Muscle of back (tissue), 3 donors: ENCODE measurements at regions not wholly inside any gene's neighbourhood (a gene's known extent, or its start where the extent isn't known, plus 50 kb on each side); places are given as distances from the start of the nearest gene placed in this dataset.

ENCODE experiments used
- DNase-seq, 3 donors: peaks; one replicate each; pipeline versions ENCODE4 v3.0.0 to v3.0.0-alpha.2; 2013

DNA sequence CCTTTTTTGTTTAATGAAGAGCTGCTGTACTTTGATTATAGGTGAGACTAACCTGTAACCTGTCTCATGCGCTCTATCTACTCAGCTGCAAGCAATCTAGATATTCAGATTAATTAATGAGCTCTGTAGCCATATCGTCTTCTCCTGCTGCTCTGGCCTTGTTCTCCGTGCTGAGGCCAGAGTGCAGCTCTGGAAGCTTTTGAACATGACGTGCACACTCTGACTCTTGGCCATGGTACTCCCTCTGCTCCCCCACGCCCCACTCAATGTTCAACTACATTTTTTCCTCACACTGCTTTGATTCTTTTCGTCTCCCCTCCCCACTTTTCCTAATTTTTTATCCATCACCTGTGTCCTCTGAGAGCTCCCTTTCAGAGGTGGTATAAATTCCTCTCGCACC is 751.8 kb downstream of the FGF9 start:
- DNase-seq = no peak

DNA sequence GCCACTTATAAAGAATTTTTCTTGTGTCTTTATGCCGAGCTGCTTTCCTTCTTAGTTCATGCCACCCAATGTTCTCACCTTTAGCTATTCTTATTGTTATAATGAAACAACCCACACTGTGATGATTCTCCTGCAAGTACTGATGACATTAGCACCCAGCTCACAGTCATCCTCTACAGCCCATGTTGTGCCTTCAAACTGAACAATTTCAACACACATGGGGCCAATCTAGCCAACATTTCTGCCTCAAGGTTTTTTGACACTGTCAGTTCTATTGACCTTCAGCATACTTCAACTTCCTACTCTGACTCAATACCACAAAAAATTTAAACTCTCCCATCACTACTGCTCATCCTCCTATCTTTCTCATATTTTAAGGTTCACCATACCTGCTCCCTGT is 752.4 kb downstream of the FGF9 start:
- no peak for DNase-seq

DNA sequence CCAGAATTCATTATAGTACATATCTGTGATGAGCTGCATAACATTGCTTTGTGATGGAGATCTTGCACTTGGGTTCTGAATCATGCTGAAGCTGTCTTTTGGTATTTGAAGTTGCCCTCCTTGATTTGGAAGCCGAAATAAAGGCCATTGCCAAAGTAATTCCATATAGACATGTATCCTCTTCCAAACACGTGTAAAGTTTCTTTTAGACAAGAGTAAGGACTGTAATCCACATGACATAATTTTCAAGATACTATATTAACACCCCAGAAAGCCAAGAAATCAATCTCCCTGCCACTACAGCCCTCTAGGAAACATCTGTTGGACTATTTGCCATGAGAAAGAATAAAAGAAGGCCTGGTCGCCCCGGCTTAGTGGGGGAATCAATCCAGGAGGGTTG is 754.2 kb downstream of the FGF9 start:
- DNase-seq = no peak

DNA sequence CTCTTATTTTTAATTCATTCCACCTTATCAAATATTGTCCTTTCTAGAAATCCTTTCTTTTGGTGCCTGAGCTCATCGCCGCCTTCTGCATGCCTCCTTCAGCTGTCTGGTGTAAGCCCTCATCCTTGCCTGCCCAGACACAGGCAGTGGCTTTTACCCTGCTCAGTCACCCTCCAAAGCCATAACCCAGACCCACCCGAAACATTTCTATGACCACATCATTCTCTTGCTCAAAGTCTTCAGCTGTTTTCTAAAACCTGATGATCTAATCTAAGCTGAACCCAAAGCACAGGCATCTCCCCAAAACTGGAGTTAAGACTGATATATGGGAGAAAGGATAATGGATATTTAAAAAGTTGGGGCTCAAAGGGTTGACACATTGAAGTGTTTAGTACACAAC is 753.7 kb upstream of the SGCG start:
- no peak for DNase-seq

- no peak for DNase-seq
Measured at GRCh38 chr13:22427783-22428182, 753.0 kb upstream of the SGCG start.

DNA sequence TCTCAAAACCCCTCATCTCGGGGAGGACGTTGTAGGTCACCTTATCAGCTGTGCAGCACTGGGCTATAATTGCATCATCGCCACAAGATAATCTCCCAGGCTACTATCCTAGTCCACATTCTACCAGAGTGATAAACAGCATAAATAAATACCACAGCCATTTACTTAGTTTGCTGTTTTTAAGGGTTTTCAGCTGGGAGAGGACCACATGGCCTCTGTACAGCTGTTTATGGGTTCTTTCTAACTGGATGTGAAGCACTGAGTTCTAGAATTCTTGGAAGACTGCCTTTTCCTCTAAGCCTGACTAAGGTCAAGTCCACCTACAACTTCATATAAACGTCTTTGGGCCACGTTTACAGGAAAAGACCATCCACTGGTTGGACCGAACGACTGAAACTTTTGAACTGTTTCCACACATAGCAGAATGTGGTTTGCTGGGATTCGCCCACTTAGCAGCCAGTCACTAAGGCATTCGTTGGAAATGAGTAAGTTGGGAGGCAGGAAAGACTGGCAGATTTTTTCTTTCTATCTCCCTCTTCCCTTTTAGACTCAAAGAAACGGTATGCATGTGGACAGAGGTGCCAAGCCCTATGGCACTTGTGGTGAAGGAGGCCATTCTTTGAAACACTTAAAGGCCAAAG is 752.5 kb upstream of the SGCG start:
- no peak for DNase-seq

DNA sequence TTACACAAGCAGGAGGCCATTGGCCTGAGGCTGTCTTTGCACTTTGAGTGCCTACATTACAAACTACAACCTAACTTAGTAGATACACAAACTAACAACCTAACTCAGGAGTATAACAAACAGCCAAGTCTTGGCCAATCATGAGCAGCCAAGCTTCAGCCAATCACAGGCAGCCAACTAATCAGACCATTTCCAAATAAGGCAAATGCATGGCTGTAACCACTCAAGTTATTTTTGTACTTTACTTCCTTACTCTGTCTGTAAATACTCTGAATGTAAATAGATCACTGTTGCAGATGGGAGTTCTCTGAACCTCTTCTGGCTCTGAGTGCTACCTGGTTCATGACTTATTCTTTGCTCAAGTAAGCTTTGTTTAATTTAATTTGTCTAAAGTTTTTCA is 748.1 kb upstream of the SGCG start:
- DNase-seq = no peak

- no peak for DNase-seq
Measured at GRCh38 chr13:22447132-22447886, 733.5 kb upstream of the SGCG start.

DNA sequence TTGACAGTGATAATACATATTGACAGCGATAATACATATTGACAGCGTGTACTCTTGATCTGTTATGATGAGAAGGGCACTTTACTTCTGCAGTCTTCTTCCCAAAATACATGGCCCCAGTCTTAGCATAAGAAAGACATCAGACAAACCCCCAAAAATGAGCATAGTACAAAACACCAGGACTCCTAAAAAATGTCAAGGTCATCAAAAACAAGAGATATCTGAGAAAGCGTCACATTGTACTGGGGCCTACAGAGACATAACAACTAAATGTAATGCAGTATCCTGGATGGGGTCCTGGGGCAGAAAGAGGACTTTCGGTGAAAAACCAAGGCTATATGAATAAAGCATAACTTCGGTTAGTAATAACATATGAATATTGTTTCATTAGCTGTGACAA is 731.5 kb upstream of the SGCG start:
- DNase-seq = no peak

- peak; percentile 7 to 52 (median 28) for DNase-seq
Measured at GRCh38 chr13:22451327-22451741, 729.4 kb upstream of the SGCG start.

GRCh38 chr13:22454586-22454985 is 726.2 kb upstream of the SGCG start:
- DNase-seq = no peak

DNA sequence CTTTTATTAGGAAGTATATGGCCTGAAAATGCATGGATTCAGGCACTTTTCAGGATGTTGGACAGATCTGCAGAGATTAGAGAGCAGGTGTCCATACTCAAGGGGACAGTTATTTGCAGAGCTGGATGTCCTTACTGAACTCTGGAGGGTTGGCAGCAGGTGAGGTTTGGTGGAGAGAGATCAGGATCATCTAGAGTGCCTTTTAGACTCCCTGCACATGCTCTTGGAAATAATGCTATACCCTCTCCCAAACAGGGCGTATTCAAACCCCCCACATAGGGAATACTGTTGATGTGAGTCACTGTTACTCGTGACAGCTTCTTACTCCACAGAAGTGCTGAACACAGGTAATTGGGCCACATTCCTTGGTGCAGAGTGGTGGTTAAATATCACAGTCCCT is 725.7 kb upstream of the SGCG start:
- no peak for DNase-seq

DNA sequence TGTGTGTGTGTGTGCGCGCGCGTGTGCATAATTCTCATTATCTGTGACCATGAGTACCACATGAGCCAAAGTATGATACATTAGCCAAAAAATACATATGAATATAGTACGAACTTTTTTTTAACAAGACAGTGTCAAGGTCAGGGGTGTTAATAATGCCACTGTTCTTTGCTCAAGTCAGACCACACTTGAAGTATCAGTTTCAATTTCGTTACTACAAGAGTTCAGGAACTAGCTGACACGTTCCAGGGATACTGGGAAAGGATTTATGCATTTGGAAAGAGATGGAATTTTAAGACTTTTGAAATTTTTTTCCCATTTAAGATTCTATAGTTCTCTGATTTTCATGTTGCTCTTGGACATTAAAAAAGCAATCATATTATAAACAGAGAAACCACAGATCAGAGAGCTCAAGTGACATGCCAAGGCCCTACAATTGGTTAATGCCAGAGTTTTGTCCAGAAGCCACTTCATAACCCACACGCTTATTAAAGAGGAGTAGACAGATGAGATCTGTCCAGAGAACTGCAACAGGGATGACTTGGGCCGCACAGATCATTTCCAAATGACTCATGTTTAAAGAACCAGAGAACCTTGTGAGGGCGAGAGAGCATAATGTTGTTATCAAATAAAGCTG is 718.8 kb upstream of the SGCG start:
- no peak for DNase-seq

DNA sequence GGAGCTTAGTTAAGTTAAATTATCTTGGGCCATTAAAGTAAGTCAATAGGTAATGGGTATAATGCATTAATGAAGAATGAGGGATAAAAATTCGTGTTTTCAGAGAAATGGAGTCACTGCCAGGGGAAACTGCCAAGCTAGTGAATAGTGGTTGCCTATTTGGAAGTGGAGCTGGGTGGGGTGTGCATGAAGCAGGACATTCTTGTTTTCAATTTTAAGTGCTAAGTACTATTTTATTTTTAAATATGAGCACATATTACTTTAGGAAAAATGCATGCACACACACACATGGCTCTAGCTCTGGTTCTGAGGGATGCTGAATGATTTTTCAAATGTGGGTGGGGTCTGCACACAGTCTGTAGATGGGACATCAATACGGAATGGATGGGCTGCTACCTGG is 717.7 kb upstream of the SGCG start:
- no peak for DNase-seq

DNA sequence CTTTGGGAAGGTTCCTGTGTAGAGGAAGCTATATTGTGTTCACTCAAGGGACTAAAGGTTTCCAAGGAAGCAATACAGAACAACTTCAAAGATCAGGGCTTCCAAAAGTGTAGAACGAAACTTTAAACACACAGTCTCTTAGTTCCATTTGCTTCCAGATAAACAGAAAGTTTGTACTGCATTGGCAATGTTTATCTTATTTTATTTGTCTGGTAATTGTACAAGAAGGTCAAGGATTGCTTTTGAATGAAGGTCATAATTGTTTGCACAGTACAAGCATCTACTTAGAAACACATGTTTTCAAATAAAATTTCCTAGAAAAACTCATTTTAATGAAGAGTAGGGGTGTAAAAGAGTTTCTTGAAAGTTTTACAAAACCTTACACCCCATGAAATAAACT is 712.7 kb upstream of the SGCG start:
- DNase-seq = no peak

DNA sequence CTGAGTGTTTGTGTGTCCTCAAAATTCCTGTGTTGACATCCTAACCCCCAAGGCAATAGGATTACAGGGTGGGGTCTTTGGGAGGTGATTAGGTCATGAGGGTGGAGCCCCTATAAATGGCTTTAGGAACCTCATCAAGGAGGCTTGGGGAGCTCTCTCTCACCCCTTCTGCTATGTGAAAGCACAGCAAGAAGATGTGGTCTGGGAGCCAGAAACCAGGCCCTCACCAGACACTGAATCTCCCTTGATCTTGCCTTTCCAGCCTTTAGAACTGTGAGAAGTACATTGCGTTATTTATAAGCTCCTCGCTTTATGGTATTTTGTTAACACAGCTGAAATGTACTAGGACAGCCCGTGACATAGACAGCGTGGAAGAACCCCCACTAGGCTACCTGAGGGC is 712.0 kb upstream of the SGCG start:
- DNase-seq = no peak

- no peak for DNase-seq
Measured at GRCh38 chr13:22469452-22469851, 711.3 kb upstream of the SGCG start.

- no peak for DNase-seq
Measured at GRCh38 chr13:22470075-22470474, 710.7 kb upstream of the SGCG start.

GRCh38 chr13:22482496-22483000 is 698.2 kb upstream of the SGCG start:
- DNase-seq = no peak

DNA sequence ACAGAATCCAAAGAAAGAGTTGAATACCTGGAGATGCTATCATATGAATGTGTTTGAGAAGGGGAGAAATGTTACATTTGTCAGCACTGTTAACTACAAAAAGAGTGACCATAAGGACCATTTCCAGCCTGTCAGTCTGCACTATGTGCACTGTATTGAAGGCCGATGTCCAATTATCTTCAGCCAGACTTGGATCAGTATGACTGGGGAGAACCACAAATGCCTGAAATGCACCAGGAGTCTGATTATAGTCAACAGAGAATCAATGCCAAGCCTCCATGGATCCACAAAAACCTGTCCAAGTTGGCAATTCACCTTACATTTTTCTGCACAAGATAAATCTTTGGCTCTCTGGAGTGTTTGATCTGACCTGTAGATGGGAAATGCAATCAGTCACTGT is 697.5 kb upstream of the SGCG start:
- no peak for DNase-seq

DNA sequence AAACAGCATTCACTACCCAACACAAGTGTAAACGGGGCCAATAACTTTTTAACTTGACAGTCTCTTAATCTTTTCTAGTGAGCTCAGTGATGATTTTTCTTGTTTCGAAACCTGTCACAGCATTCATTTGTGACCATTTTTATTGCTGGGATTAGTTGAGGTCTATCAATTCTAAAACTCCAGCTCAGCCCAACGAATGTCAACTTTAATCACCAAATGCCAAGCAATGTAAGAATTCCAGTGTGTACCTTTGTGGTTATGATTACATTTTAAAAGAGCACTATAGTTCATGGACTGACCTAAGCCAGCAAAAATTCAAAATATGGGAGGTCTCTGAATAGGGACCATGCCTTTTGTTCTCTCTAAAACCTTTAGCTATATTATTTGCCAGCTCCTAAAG is 694.3 kb upstream of the SGCG start:
- DNase-seq = no peak

- DNase-seq = no peak
Measured at GRCh38 chr13:22487932-22488331, 692.8 kb upstream of the SGCG start.

DNA sequence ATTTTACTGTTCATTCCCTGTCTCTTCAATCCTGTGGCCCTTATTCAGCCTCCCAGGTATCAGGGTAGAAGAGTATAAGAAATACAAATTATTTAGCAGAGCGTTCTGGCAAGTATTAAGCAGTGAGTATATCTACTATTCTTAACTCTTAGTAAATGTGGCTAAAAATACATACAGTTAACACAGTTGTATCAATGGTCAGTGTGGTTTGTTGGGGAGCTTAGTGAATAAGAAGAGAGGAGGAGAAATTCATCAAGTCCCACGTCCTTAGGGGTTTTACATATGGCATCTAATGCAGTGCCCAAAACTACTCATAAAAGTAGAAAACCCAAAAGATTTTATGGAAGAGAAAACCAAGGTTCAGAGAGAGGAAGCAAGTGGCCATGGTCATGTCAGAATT is 691.0 kb upstream of the SGCG start:
- DNase-seq = no peak
